Neural cell (in vitro differentiated cells): ENCODE measurements at regions not wholly inside any gene's neighbourhood (a gene's known extent, or its start where the extent isn't known, plus 50 kb on each side); places are given as distances from the start of the nearest gene placed in this dataset.

Source experiments
- CTCF ChIP-seq: fragments of 450-650 bp; IDR thresholded peaks from 2 replicates; pipeline ENCODE4 v1.5.1; 2014; ENCODE audit warnings: antibody characterized with exemption, mild to moderate bottlenecking, moderate library complexity; ENCODE audit not compliant: poor library complexity, severe bottlenecking
- EP300 ChIP-seq: fragments of 450-650 bp; conservative IDR thresholded peaks from 2 replicates; pipeline ENCODE4 v1.6.1; 2014; ENCODE audit warnings: antibody characterized with exemption, mild to moderate bottlenecking, moderate library complexity; ENCODE audit not compliant: poor library complexity, severe bottlenecking
- EZH2 ChIP-seq: fragments of 200-600, 300-800 bp; shearing (Covaris generic), sonication (generic); IDR thresholded peaks from 2 replicates; pipeline ENCODE4 v1.6.1; 2014; ENCODE audit warnings: antibody characterized with exemption, low read length, borderline replicate concordance, mild to moderate bottlenecking; ENCODE audit not compliant: insufficient read depth, poor library complexity, severe bottlenecking
- POLR2AphosphoS5 ChIP-seq: IDR thresholded peaks from 2 replicates; pipeline ENCODE4 v1.6.1; 2012
- SMC3 ChIP-seq: fragments of 450-650 bp; conservative IDR thresholded peaks from 2 replicates; pipeline ENCODE4 v1.6.1; 2014; ENCODE audit warnings: antibody characterized with exemption, mild to moderate bottlenecking, moderate library complexity; ENCODE audit not compliant: poor library complexity

- TF ChIP-seq EZH2 (no peak), CTCF (no peak), EP300 (no peak), POLR2AphosphoS5 (no peak), SMC3 (no peak)
Measured at GRCh38 chr20:24729896-24730605, 219.0 kb upstream of the CST7 start.
